ENCODE measurements at regions not wholly inside any gene's neighbourhood (a gene's known extent, or its start where the extent isn't known, plus 50 kb on each side); places are given as distances from the start of the nearest gene placed in this dataset.

- TF ChIP-seq EZH2 (IDR thresholded peaks at IDR 0.05; ENCODE audit: low read length, unreplicated experiment) (no peak), CTCF (conservative IDR thresholded peaks at IDR 0.05; ENCODE audit: low read depth, low read length) (no peak), EZH2phosphoT487 (IDR thresholded peaks at IDR 0.05; ENCODE audit: borderline replicate concordance, low read length) (no peak)
Measured at GRCh38 chr2:82896117-82896516, 1563.0 kb downstream of the SUCLG1 start.
